GM19467 (cell line): ENCODE measurements at regions not wholly inside any gene's neighbourhood (a gene's known extent, or its start where the extent isn't known, plus 50 kb on each side); places are given as distances from the start of the nearest gene placed in this dataset.
"Not testable (repeated sequence)": the region's sequence is repeated elsewhere in the genome, so short reads cannot be mapped to it uniquely, and the experiment has no call there.

Experiments
- ATAC-seq: cut with Tn5 transposase; IDR thresholded peaks from one replicate; pipeline ENCODE4 v1.9.1; 2021; ENCODE audit warnings: mild to moderate bottlenecking, moderate library complexity; ENCODE audit not compliant: unreplicated experiment

GRCh38 chrX:3963980-3964379 lies 250.5 kb upstream of the PRKX start:
- ATAC-seq: no peak

GRCh38 chrX:3962511-3963311 lies 249.3 kb upstream of the PRKX start:
- no peak for ATAC-seq

- no peak for ATAC-seq
Measured at GRCh38 chrX:3960952-3961351, 247.5 kb upstream of the PRKX start.

- ATAC-seq: no peak
Measured at GRCh38 chrX:3951859-3952258, 238.4 kb upstream of the PRKX start.

GRCh38 chrX:3950373-3950772 lies 236.9 kb upstream of the PRKX start:
- ATAC-seq: no peak

- ATAC-seq: no peak
Measured at GRCh38 chrX:3943965-3944364, 230.5 kb upstream of the PRKX start.

- ATAC-seq: no peak
Measured at GRCh38 chrX:3940000-3940610, 226.7 kb upstream of the PRKX start.

- no peak for ATAC-seq
Measured at GRCh38 chrX:3938587-3938986, 225.1 kb upstream of the PRKX start.

- not testable (repeated sequence) for ATAC-seq
Measured at GRCh38 chrX:3935196-3935595, 221.7 kb upstream of the PRKX start.

- peak; percentile 99 for ATAC-seq
Measured at GRCh38 chrX:3920424-3921017, 207.1 kb upstream of the PRKX start.

- ATAC-seq: peak; percentile 40
Measured at GRCh38 chrX:3919668-3920423, 206.4 kb upstream of the PRKX start.

- ATAC-seq: not testable (repeated sequence)
Measured at GRCh38 chrX:3914813-3915212, 201.4 kb upstream of the PRKX start.

GRCh38 chrX:3914059-3914458 lies 200.6 kb upstream of the PRKX start:
- ATAC-seq: not testable (repeated sequence)

- ATAC-seq: not testable (repeated sequence)
Measured at GRCh38 chrX:3911012-3911411, 197.6 kb upstream of the PRKX start.

GRCh38 chrX:3910611-3911010 lies 197.2 kb upstream of the PRKX start:
- not testable (repeated sequence) for ATAC-seq

- not testable (repeated sequence) for ATAC-seq
Measured at GRCh38 chrX:3905522-3906258, 192.2 kb upstream of the PRKX start.

- ATAC-seq: not testable (repeated sequence)
Measured at GRCh38 chrX:3902222-3902621, 188.8 kb upstream of the PRKX start.

GRCh38 chrX:3896755-3897154 lies 183.3 kb upstream of the PRKX start:
- not testable (repeated sequence) for ATAC-seq

- ATAC-seq: not testable (repeated sequence)
Measured at GRCh38 chrX:3882553-3882920, 169.1 kb upstream of the PRKX start.

- ATAC-seq: peak; percentile 98
Measured at GRCh38 chrX:3881898-3882552, 168.6 kb upstream of the PRKX start.
